Lower leg skin (tissue), 4 donors: ENCODE measurements at regions not wholly inside any gene's neighbourhood (a gene's known extent, or its start where the extent isn't known, plus 50 kb on each side); places are given as distances from the start of the nearest gene placed in this dataset.

Experiments used
- DNase-seq, 2 donors: peaks; one replicate each; pipeline ENCODE4 v3.0.0-alpha.2; 2019; ENCODE audit warnings: low spot score in 2 of 2
- H3K4me3 ChIP-seq: fragments of 200-600 bp; sonication (generic); 2 replicates; pipeline ENCODE4 v1.5.1; 2017; ENCODE audit warnings: mild to moderate bottlenecking, low read depth; ENCODE audit not compliant: poor library complexity, severe bottlenecking
- POLR2A ChIP-seq, 2 donors: fragments of 450-650 bp; IDR thresholded peaks; one replicate each; pipeline ENCODE4 v1.6.1; 2016 to 2017; ENCODE audit warnings: antibody characterized with exemption in 2 of 2, mild to moderate bottlenecking in 1 of 2, moderate library complexity in 1 of 2
- WGBS, 2 donors: methylation state at CpG; one replicate each; pipeline ENCODE4 v1.1.5; 2018; 5-methylcytosine and 5-hydroxymethylcytosine counted together
- intact Hi-C: fragments of 100-400 bp; cut with DNase I; formaldehyde crosslinking; loops from one replicate; pipeline ENCODE4 v1.15.0; 2023; ENCODE audit warnings: low total_unique reads
- TF ChIP-seq, protein P1 (sequence below), 3 donors: fragments of 450-650 bp; IDR thresholded peaks; one replicate each; pipeline ENCODE4 v1.5.1; 2016; ENCODE audit warnings: antibody characterized with exemption in 3 of 3, mild to moderate bottlenecking in 3 of 3, moderate library complexity in 2 of 3

DNA sequence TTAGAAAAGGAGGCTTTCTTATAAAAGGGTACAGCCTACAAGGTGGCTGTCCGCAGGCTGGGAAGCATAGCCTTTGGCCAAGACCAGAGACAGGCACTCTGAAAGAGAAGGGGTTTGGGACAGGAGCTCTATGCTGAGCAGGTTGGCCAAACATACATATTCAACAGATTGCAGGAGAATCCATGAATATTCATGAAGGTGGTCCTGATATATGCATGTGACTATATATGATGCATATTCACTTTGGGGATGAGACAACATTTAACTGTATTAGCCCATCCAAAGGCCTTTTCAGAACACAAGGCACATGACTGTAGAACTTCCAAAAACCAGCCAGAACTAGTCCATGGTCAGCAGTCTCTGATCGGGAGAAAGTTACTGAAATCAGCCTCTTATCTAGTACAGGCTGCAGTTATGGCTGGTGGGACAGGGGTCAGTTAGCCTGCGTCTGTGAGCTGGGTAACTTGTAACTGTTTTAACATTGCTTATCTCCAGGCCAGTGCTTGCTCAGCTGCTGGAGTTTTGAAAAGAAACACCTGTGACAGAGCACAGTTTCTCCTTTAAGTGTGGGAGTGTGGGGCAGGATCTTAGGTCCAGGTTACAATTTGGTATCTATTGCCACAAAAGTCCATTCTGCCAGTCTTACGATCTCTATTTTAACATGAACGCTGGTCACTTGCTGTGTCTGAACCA is 924.2 kb downstream of the UQCRFS1 start:
- intact Hi-C loops, result no loop called here
- H3K4me3 ChIP-seq, result no peak overlapping the region
- WGBS, 2 donors, result 77 to 88% methylated on average over 5 of the region's 5 CpGs
- TF ChIP-seq, protein P1, sequence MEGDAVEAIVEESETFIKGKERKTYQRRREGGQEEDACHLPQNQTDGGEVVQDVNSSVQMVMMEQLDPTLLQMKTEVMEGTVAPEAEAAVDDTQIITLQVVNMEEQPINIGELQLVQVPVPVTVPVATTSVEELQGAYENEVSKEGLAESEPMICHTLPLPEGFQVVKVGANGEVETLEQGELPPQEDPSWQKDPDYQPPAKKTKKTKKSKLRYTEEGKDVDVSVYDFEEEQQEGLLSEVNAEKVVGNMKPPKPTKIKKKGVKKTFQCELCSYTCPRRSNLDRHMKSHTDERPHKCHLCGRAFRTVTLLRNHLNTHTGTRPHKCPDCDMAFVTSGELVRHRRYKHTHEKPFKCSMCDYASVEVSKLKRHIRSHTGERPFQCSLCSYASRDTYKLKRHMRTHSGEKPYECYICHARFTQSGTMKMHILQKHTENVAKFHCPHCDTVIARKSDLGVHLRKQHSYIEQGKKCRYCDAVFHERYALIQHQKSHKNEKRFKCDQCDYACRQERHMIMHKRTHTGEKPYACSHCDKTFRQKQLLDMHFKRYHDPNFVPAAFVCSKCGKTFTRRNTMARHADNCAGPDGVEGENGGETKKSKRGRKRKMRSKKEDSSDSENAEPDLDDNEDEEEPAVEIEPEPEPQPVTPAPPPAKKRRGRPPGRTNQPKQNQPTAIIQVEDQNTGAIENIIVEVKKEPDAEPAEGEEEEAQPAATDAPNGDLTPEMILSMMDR (IDR thresholded peaks at IDR 0.05), result no peak
- no peak for TF ChIP-seq POLR2A (IDR thresholded peaks at IDR 0.05)
- DNase-seq, result no peak

DNA sequence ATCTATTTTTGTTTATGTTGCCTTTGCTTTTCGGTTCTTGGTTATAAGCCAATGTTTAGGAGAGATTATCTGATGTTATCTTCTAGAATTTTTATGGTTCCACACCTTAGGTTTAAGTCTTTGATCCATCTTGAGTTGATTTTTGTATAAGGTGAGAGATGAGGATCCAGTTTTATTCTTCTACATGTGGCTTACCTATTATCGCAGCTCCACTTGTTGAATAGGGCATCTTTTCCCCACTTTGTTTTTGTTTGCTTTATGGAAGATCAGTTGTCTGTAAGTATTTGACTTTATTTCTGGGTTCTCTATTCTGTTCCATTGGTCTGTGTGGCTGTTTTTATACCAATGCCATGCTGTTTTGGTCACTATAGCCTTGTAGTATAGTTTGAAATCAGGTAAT is 927.0 kb downstream of the UQCRFS1 start:
- TF ChIP-seq, protein P1 (IDR thresholded peaks at IDR 0.05), result no peak
- TF ChIP-seq POLR2A (IDR thresholded peaks at IDR 0.05), result no peak
- intact Hi-C loops, result no loop called here
- DNase-seq, result no peak
- no peak overlapping the region for H3K4me3 ChIP-seq
- 76 to 77% methylated on average over 2 of the region's 2 CpGs for WGBS, 2 donors

DNA sequence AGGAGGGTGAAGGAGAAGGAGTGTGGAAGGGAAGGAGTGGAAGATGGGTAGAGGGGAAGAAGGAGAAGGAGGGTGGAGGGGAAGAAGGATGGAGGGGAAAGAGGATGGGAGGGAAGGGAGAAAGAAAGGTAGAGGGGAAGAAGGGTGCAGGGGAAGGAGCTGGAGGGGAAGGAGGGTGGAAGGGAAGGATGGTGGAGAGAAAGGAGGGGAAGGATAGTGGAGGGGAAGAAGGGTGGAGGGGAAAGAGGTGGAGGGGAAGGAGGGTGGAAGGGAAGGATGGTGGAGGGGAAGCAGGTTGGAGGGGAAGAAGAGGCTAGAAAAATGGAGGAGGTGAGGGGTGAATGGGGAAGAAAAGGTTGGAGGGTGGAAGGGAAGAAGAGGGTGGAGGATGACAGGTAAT is 927.9 kb downstream of the UQCRFS1 start:
- intact Hi-C loops, result no loop called here
- no peak overlapping the region for H3K4me3 ChIP-seq
- TF ChIP-seq, protein P1 (IDR thresholded peaks at IDR 0.05), result no peak
- no peak for TF ChIP-seq POLR2A (IDR thresholded peaks at IDR 0.05)
- no peak for DNase-seq

DNA sequence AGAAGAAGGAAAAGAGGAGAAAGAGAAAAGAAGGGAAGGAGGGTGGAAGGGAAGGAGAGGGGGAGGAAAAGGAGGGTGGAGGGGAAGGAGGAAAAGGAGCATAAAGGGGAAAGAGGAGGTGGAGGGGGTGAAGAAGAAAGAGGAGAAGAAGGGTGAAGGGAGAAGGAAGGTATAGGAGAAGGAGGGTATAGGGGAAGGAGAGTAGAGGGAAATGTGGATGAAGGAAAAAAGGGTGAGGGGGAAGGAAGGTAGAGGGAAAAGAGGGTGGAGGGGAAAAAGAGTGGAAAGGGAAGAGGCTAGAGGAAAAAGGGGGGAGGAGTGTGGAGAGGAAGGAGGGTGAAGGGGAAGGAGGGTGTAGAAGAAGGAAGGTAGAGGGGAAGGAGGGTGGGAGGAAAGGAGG is 928.6 kb downstream of the UQCRFS1 start:
- intact Hi-C loops, result no loop called here
- TF ChIP-seq, protein P1 (IDR thresholded peaks at IDR 0.05), result no peak
- no peak for TF ChIP-seq POLR2A (IDR thresholded peaks at IDR 0.05)
- no peak overlapping the region for H3K4me3 ChIP-seq

DNA sequence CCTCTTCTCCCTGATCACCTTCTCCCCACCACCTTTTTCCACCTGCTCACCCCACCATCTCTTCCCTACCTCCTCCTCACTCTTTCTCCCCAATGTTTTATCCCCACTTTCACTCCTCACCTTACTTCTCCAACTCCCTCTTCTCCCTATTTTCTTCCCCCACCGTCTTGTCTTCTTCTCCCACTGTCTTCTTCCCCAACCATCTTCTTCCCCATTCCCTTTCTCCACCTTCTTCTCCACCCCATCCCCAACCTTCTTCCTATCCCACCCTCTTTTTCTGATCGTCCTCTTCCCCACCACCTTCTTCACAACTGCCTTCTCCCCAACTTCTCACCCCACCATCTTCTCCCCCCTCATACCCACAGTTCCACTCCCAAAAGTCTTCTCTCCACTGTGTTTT is 929.4 kb downstream of the UQCRFS1 start:
- TF ChIP-seq, protein P1 (IDR thresholded peaks at IDR 0.05), result no peak
- no peak for TF ChIP-seq POLR2A (IDR thresholded peaks at IDR 0.05)
- intact Hi-C loops, result no loop called here
- WGBS, 2 donors, result 86 to 90% methylated on average over 2 of the region's 2 CpGs
- DNase-seq, result no peak
- no peak overlapping the region for H3K4me3 ChIP-seq

More for the DNA sequence above, 928.6 kb downstream of the UQCRFS1 start:
- DNase-seq, result no peak

DNA sequence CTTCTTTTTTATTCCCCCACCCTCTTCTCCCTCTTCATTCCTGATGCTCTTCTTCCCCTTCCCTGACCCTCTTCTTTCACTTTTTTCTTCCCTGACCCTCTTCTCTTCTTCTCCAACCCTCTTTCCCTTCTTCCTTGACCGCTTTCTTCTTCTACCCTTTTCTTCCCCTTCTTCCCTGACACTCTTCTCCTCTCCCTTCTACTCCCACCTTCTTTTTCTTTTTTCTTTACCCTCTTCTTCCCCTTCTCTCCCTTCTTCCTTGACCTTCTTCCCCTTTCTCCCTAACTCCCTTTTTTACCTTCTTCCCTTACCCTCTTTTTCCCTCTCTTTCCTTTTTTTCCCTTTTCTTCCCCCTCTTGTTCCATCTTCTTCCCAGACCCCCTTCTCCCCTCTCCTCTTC is 931.3 kb downstream of the UQCRFS1 start:
- H3K4me3 ChIP-seq, result no peak overlapping the region
- intact Hi-C loops, result no loop called here
- DNase-seq, result no peak
- 79 to 100% methylated on average over 1 of the region's 1 CpG for WGBS, 2 donors
- TF ChIP-seq, protein P1 (IDR thresholded peaks at IDR 0.05), result no peak
- TF ChIP-seq POLR2A (IDR thresholded peaks at IDR 0.05), result no peak
